ENCODE measurements at regions not wholly inside any gene's neighbourhood (a gene's known extent, or its start where the extent isn't known, plus 50 kb on each side); places are given as distances from the start of the nearest gene placed in this dataset.
"Not testable (repeated sequence)": the region's sequence is repeated elsewhere in the genome, so short reads cannot be mapped to it uniquely, and the experiment has no call there.

DNA sequence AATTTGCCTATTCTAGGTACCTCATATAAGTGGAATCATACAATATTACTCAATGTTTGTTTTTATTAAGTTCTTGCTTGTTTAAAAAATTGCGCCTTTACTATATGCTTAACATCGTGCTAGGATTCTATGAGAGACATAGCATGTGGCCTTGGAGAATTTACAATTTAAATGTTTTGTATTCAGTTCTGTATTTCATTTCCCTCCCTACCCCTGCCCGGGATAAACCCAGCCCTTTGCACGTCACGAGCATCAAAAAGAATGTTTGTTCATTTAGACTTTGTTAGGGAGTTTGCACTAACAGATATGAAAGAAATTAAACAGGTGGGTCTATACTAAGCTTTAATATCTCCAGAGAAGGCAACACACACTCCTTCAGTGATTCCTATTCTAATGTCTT is 75.7 kb downstream of the C18orf54 start:
- DNase-seq, result no peak

DNA sequence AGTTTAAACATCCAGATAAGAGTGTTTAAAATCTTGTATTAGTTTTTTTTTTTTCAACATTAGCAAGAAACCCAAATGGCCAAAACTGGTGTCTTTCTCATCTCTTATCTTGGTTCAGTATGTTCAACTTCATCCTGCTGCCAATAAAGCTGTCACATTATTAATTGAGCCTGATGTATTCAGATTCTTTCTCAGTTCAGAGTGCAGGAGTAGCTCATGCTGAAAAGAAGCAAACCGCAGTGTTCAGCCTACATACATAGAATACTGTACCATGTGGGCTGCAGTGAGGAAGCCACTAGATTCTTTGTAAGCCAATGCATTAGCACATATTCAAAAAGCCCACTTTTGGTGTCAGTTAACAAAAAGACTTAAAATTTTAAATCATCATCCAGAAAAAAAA is 76.2 kb downstream of the C18orf54 start:
- no peak for DNase-seq

DNA sequence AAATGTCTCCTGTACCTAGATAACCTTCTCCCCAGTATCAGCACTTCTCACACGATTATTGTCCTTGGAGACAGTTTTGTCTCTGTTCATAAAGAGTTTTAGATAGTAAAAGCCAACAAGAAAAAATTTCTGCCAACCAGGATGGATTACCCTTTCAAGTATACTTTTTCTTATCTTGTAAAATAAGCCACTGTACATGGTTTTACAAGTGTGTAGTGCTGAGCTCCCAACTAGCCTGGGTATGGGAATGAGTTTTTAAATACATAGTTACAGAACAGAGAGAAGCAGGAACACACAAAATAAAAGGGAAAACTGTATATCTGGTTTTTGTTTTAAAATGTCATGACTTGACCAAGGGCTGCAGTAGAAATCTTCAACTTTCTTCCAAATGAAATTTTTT is 76.7 kb downstream of the C18orf54 start:
- DNase-seq, result no peak

DNA sequence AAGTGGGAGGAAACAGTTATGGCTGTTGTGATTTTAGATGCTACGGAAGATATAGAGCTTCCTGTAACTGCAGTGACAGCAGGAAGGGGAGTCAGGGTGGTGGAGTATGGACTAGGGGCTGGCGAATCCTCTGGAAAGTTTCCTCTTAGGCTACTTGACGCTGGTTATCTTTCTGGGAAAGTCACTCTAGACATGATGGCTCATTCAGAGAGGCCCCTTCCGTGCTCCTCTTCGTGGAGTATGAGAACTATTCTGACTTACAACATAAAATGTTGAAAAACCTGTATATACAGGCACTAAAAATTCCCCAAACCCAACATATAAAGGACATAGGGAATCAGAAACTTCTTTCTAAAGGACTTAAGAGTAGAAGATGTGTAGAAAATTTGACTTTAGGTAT is 78.8 kb downstream of the C18orf54 start:
- no peak for DNase-seq

DNA sequence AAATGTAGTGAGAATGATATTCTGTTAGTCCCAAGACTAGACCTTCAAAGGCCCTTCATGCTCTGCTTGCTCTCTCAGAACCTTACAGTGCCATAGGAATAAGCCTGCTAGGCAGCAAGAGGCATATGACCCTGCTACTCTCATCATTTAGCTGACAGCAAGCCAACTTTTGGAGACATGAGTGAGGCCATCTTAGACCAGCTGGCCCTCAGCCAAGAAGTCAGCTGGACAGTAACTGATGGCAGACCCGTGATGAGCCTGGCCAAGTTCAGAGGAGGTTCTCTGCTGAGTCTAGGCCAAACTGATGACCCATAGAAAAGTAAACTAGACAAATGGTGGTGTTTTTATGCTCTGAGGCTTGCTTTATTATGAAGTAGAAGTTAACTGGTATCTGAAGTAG is 82.6 kb downstream of the C18orf54 start:
- no peak for DNase-seq

DNA sequence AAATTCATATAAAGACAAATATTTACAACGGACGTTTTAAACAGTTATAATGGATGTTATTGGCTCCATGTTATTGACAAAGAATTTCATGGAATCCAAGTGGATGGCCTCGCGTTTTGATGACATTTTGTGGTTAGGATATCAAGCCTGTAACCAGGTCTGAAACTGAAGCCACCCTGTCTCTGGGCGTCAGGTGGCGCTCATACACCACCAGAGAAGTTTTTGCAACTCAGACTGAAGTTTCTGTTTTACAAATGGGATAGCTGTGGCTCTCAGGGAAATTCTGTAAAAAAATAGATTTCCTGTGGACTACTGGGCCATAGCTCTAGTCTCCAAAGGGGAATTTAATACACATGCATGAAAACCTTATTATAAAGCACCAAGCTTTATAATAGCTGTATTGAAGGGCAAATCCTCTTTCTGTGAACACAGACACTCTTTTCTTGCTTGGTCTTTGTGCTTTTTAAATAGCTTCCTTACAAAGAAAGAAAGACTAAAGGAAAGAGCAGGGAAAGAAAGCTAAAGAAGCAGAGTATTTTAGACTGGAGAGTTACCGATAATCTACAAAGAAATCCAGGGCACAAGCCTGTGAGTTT is 86.7 kb downstream of the C18orf54 start:
- peak; percentile 67 for DNase-seq

DNA sequence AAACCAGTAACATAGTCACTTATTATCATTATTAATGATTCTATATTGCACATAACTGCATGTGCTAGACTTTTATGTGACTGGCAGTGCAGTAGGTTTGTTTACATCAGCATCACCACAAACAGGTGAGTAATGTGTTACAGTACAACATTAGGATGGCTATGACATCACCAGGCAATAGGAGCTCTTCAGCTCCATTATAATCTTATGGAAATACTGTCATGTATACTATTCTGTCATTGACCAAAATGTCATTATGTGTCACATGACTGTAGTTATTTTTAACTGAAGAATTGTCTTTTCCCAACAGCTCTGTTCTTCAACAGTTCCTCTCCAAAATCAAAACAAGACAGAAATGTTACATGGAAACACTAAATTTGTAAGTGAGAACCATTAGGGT is 96.3 kb downstream of the C18orf54 start:
- no peak for DNase-seq

DNA sequence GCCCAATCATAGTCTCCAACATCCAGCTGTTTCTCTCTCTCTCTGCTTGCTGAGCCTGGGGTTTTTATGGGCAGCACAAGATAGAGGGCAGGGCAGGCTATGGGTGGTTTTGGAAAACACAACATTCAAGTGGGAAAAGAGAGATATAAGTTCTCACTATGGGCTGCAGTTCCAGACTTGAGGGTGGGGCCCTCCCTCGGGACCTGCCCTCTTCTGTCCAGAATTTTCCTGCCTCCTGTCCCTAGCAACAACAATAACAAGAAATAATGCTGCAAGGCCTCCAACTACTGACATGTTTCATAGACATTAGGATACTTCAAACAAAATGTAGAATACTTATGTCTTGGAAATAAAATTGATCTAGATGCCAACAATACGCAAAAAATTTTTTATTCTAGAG is 107.8 kb downstream of the C18orf54 start:
- no peak for DNase-seq

DNA sequence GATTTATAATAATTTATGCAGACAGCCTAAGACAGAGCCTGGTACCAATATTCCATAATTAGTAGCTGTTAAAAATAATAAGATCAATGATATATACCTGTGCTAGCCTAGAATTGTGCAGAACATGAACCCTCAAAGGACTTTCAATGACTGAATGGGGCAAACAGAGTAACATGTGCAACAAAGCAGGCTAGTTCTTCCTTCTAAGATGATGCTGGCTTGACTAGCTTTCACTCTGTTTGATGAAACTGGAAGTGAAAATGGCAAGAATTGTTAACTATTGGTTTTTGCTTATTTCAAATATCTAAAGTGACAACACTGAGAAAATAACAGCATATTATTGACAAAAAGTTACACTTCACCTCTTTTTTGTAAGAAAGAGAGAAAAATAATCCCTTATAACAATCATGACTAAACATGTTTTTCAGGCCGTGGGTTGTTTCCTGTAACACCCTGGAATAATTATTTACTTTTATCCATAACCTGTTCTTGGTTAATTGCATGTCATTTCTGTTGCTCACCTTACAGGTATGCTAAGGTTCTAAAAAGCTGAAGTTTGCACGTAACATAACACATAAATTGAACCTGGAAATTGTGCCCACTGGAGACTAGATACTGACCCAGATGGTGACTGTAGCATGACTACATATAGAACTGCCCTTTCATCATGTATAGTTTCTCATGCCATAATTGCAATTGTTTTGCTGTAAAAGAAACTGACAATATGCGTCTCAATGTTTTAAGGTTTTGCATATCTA is 108.7 kb downstream of the C18orf54 start:
- DNase-seq, result no peak

DNA sequence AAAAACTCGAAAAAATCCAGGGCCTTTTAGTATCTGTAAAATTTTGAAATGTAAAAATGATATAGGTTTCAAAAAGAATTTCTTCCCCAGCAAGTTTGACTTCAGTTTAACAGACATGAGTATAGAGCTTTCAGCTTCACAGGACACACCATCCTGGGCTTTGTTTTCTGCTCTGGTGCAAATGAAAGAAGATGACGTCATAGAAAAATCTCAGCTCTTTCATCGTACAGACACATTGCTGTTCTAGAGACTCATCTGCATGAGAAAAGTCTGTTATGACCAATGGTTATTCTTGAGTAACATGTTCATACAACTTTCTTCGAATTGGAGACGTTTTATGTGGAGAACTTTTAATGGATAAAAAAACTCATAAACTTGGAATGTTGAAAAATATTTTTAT is 111.7 kb upstream of the DYNAP start:
- DNase-seq, result no peak

DNA sequence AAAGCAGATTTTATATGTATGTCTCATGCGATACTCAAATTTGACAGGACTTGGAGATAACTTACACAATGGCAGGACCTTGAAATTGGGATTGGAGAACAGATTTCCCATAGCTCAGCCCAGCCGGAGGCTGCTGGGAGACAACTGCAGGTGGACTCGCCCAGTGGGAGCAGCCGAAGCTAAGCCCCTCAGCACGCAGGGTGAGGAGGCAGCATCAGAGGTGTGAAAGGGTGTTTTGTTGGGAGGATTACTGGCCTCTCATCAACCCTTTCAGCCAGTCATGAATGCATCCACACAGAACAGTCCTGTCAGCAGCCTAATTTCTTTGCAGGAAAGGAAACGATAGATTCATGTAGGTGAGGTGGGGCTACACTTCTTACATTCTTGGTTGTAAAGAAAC is 110.4 kb upstream of the DYNAP start:
- no peak for DNase-seq

DNA sequence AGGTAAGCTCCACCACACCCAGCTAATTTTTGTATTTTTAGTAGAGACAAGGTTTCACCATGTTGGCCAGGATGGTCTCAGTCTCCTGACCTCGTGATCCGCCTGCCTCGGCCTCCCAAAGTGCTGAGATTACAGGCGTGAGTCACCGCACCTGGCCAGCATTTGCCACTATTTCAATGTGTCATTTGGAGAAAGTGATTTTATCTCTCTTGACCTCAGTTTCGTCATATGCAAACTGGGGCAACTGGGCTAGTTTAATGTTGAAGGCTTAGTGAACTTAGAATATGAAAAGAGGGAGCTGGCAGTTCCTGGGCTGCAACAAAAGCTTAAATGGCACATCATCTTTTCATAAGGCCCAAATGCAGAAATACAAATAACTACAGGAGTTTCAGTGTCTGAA is 88.6 kb upstream of the DYNAP start:
- DNase-seq, result not testable (repeated sequence)

DNA sequence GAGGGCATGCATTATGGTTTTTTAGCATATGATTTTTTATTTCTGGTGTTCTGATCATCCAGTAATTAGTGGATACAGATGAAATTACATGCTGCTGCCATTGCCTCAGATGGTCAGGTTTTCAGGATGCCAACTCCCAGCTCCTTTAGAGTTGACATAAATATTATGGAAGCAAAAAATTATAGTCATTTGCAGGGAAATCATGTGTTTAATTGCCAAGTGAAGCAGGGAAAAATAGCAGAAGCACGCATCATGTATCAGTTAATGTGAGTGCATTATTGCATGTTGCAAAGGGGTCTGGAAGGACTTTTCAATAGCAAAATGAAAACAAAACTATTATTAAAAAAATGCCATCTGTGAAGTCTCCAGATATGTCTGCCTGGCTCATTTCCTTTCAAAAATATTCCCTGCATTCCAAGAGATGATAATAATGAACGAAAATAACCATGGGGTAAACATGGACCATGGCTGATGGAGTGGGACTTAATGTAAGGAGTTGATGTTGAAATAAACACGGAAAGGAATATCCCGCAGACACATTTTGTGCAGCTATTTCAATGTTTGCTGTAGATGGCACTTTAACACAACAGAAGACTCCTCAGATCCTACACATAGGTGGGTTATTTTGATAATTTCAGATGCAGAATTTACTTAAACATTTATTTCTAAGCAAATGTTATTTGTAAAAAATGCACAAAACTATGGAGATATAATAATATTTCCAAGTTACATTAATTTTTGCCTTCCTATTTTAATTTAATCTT is 87.7 kb upstream of the DYNAP start:
- no peak for DNase-seq

DNA sequence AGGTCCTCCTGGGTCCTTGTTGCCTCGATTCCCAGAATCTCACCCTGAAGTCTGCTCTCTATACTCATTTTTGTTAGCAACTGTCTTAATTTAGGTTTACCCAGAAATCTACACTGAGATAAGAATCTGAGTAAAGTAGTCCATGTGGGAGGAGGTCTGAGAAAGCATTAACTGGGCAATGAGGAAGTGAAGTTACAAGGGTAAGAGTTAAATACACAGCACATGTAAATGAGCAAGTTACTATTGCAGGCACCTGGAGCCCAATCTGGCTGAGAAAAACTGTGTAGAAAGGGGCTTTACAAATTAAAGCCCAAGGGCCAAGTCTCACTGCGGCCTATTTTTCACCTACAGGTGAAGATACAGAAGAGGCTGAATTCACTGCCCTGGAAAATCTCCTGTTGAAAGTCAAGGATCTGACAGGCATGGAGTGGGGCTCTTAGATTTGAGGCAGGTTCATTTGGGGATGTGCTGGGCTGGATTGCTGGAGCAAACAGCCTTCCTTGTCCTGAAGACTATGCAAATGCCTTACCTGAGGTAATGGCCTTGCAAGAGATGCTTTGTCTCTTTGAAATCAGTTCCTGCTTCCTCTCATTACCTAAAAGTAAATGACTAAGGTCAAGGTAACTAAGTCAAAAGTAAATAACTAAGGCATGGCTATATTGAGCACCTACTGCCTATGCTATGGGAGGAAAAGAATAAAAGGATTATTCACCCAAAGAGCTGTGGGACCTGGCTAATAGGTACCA is 84.4 kb upstream of the DYNAP start:
- DNase-seq, result no peak

DNA sequence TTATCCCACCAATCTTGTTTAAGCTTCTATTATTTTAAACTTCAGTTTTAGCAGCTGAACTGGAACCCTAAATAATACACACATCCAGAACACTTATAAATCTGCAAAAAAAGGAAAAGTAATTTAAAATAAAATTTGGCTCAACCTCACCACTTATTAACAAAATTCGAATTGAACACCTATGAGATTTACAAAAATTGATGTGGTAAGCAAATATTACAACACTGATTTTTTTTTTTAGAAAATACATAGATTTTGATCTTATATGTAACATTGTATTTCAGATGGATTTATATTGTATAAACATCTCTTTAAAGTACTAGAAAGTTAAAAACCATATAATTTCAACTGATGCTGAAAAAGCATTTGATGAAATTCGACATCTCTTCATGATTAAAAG is 81.3 kb upstream of the DYNAP start:
- no peak for DNase-seq

DNA sequence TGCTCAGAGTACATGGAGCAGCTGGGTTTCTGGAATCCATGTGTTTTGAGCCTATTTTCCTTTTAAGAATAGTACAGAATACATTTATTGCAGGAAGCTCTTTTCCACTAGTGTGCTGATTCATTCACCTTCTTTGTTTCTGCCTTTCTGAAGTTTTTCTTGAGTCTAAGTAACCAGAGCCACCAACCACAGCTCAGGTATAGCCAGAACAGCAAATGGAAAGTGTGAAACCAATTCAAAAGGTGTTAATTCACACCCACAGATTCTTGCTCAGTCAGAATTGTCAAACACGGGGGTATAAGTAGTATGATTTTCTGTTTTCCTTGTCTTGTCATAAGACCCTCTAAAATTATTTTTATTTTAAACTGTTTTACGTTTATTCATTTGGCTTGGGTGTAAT is 75.9 kb upstream of the DYNAP start:
- DNase-seq, result no peak

DNA sequence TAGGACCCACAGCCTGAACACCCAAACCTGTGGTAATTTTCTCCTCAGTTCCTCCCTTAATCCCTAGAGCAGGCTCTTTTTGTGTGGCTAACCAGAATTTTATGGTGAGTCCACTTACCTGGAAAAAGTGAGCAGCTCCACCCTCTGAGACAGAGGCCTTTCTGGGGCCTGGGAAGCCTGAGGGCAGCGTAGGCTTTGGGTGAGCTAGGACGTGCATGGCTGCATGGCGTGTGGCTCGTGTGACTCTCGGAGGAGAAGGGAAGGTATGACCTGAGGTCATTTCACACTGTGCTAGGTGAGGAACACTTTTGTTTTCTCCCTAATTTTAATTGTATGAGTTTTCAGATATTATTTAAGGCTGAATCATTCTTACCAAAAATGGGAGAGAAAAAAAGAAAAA is 73.5 kb upstream of the DYNAP start:
- no peak for DNase-seq

DNA sequence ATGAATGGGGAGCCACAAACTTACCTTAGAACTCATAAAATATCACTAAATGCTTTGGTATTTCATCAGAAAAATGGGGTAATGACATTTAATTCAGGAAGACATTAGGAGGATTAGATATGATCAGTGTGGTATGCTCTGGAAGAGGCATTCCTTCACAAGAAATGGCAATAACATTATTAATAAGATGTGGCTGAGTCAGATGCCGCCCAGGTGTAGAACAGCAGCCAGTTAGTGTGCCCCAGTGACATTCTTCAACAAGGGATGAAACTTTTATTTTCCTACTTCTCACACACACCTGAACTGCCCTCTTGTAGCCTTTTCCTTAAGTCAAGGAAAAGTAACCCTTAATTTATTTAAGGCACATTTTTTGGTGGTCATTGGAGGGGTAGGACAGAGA is 69.2 kb upstream of the DYNAP start:
- no peak for DNase-seq

DNA sequence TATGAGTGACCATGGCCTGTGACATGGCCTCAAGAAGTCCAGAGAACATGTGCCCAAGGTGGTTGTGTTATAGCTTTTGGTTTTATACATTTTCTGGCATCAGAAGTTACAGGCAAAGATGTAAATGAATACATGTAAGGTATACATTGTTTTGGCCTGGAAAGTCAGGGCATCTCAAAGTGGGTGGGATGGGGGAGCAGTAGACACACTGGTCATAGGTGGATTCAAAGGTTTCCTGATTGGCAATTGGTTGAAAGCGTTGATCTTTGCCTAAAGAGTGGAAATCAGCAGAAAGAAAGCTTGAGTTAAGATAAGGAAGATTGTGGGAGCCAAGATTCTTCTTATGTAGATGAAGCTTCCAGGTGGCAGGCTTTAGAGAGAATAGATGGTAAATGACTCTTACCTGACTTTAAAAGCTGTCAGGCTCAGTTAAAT is 62.1 kb upstream of the DYNAP start:
- no peak for DNase-seq

DNA sequence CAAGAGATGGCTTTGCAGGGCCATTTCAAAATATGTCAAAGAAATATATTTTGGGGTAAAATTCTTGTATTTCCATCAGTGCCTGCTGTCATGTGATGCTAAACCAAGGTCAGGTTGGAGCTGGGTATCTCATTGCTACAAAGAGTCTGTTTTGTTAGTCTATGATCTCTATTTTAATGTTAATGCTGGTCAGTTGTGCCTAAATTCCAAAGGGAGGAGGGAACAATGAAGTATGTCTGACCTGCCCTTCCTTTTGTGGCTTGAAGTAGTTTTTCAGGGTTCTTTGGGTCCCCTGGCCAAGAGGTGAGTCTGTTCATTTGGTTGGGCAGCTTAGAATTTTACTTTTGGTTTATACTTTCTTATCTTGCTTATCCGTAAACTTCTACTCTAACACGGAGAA is 61.6 kb upstream of the DYNAP start:
- no peak for DNase-seq

DNA sequence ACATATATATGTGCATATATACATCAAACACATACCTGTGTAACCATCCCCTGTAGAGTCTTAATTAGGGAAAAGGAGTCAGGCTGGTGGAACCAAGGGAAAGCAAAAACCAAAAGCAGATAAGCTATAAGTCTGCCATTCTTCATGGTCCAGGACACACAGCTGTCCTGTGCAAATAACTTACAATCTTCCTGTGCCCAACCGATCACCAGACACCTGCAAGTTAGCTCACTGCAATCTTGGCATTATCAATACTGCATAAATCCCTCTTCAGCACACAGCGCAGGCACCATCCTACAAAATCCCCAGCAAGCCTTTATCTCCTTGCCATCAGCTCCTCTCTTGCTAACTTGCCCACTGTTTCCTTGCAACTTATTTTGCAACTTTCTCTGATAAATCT is 60.8 kb upstream of the DYNAP start:
- DNase-seq, result no peak

DNA sequence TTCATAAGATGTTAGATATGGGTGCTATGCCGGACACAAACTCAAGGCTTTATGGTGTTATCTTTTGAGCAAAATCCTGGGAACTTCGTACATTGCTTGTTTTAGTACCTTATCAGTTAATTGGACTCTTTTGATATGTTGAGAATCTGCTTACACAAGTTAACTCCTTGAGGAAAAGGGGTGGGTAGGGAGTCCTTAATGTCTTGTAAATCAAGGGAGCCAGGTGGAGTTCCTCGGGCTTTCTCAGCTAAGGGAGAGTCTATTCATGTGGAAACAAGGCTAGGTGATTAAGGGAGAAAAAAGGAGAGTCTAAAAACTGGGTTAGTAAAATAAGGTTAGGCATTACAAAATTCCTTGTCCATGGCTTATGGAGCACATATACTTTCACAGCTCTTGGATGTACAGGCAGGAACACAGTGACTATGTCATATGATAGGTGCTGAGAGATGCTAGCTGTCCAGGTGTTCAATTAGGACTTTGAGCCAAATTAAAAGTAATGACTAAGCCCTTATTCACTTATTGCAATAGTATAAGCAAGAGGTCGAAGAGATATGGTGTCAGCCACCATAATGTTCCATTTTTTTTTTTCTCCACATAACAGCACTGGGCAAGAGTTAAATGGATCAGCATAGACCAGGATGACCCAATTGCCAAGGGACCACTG is 59.5 kb upstream of the DYNAP start:
- DNase-seq, result no peak

DNA sequence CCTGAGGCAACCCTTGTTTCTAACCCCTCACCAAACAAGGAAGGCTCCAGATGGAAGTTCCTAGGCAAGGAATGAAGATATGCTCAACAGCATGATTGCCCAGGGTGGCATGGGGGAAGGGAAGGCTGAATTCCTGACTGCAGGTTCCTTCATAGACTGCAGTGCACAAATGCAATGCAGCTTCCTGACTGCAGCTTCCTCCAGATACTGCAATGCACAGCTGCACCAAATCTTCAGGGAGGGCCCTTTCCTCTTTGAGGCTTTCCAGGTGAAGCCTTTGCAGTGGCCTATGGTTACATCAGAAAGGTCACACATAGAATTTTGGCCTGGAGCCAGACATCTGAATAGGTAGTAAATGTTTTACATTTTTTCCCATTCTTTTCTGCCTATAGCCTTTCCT is 58.8 kb upstream of the DYNAP start:
- DNase-seq, result no peak
